ENCODE measurements at regions not wholly inside any gene's neighbourhood (a gene's known extent, or its start where the extent isn't known, plus 50 kb on each side); places are given as distances from the start of the nearest gene placed in this dataset.

- no peak for TF ChIP-seq EZH2 (IDR thresholded peaks at IDR 0.05; ENCODE audit: low read length, unreplicated experiment)
- TF ChIP-seq CTCF (conservative IDR thresholded peaks at IDR 0.05; ENCODE audit: low read depth, low read length), result no peak
Observed at GRCh38 chr14:105830171-105830570, 303.8 kb downstream of the TMEM121 start.
